ENCODE measurements at regions not wholly inside any gene's neighbourhood (a gene's known extent, or its start where the extent isn't known, plus 50 kb on each side); places are given as distances from the start of the nearest gene placed in this dataset.

- no peak overlapping the region for H3K27ac ChIP-seq (replicated peaks)
- TF ChIP-seq CTCF (IDR thresholded peaks at IDR 0.05; ENCODE audit: insufficient read depth, low read length) (no peak), GABPA (IDR thresholded peaks at IDR 0.05; ENCODE audit: low read depth) (no peak), SPI1 (IDR thresholded peaks at IDR 0.05; ENCODE audit: borderline replicate concordance, low read depth) (no peak), POLR2AphosphoS5 (IDR thresholded peaks at IDR 0.05; ENCODE audit: low read depth) (no peak)
- TF ChIP-seq, protein P1, sequence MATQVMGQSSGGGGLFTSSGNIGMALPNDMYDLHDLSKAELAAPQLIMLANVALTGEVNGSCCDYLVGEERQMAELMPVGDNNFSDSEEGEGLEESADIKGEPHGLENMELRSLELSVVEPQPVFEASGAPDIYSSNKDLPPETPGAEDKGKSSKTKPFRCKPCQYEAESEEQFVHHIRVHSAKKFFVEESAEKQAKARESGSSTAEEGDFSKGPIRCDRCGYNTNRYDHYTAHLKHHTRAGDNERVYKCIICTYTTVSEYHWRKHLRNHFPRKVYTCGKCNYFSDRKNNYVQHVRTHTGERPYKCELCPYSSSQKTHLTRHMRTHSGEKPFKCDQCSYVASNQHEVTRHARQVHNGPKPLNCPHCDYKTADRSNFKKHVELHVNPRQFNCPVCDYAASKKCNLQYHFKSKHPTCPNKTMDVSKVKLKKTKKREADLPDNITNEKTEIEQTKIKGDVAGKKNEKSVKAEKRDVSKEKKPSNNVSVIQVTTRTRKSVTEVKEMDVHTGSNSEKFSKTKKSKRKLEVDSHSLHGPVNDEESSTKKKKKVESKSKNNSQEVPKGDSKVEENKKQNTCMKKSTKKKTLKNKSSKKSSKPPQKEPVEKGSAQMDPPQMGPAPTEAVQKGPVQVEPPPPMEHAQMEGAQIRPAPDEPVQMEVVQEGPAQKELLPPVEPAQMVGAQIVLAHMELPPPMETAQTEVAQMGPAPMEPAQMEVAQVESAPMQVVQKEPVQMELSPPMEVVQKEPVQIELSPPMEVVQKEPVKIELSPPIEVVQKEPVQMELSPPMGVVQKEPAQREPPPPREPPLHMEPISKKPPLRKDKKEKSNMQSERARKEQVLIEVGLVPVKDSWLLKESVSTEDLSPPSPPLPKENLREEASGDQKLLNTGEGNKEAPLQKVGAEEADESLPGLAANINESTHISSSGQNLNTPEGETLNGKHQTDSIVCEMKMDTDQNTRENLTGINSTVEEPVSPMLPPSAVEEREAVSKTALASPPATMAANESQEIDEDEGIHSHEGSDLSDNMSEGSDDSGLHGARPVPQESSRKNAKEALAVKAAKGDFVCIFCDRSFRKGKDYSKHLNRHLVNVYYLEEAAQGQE (IDR thresholded peaks at IDR 0.05; ENCODE audit: insufficient replicate concordance, low read depth), result no peak
Measured at GRCh38 chr4:41380511-41381157, 123.9 kb downstream of the UCHL1 start.

DNA sequence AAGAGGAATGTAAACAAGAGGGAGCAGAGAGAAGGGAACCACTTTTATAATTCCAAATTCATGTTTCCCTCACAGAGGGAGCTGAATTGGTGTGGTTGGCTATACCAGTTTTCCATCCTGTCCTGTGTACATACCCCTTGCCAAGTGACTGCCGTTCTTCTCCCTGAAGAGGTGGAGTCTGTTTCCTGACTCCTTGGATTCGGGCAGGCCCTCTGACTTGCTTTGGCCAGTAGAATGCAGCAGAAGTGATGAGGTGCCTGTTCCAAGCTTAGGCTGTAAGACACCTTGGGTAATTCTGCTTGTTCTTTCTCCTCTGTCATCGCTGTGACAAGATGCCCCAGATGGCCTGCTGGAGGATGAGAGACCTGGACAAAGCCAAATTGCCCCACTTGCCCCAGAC lies 124.7 kb downstream of the UCHL1 start:
- DNase-seq (ENCODE audit: low read depth in 1 of 2, low spot score in 1 of 2), result no peak
- H3K27ac ChIP-seq (replicated peaks), result no peak overlapping the region
- no peaks in the 10 kb centered on the region for H3K27me3 ChIP-seq (ENCODE audit: insufficient read depth, poor library complexity, severe bottlenecking)
- no peak overlapping the region for H3K4me3 ChIP-seq (replicated peaks; ENCODE audit: insufficient read depth, low read length)
- TF ChIP-seq, protein P1 (IDR thresholded peaks at IDR 0.05; ENCODE audit: insufficient replicate concordance, low read depth), result no peak
- no peak for TF ChIP-seq SPI1 (IDR thresholded peaks at IDR 0.05; ENCODE audit: borderline replicate concordance, low read depth)
- TF ChIP-seq POLR2AphosphoS5 (IDR thresholded peaks at IDR 0.05; ENCODE audit: low read depth), result no peak
- no peak for TF ChIP-seq GABPA (IDR thresholded peaks at IDR 0.05; ENCODE audit: low read depth)
- TF ChIP-seq CTCF (IDR thresholded peaks at IDR 0.05; ENCODE audit: insufficient read depth, low read length), result no peak

More at GRCh38 chr4:41380511-41381157, 123.9 kb downstream of the UCHL1 start:
- no peak overlapping the region for H3K4me3 ChIP-seq (replicated peaks; ENCODE audit: insufficient read depth, low read length)
- DNase-seq (ENCODE audit: low read depth in 1 of 2, low spot score in 1 of 2), result no peak
- H3K27me3 ChIP-seq (ENCODE audit: insufficient read depth, poor library complexity, severe bottlenecking), result no peaks in the 10 kb centered on the region

DNA sequence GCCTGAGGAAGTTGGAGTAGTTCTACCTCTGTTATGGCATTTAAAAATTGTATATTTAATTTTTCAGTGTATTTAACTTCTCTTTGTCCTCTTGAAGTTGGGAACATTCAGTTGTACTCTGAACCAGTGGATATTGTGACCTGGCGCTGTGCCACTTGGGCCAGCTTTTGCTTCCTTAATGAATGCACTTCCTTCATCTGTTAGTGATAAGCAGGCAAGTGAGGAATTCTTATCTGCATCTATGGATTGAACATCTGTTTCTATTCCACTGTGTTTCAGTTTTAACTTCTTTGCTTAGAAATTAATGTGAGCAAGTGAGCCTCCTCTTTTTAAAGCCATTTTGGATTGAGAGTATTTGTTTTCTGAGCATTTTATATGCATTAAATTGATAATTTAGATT lies 128.3 kb downstream of the UCHL1 start:
- no peak for DNase-seq (ENCODE audit: low read depth in 1 of 2, low spot score in 1 of 2)
- no peak for TF ChIP-seq SPI1 (IDR thresholded peaks at IDR 0.05; ENCODE audit: borderline replicate concordance, low read depth)
- TF ChIP-seq, protein P1 (IDR thresholded peaks at IDR 0.05; ENCODE audit: insufficient replicate concordance, low read depth), result no peak
- TF ChIP-seq GABPA (IDR thresholded peaks at IDR 0.05; ENCODE audit: low read depth), result no peak
- no peak for TF ChIP-seq CTCF (IDR thresholded peaks at IDR 0.05; ENCODE audit: insufficient read depth, low read length)
- TF ChIP-seq POLR2AphosphoS5 (IDR thresholded peaks at IDR 0.05; ENCODE audit: low read depth), result no peak
- Histone ChIP-seq H3K27ac (replicated peaks) (no peak overlapping the region), H3K27me3 (ENCODE audit: insufficient read depth, poor library complexity, severe bottlenecking) (no peaks in the 10 kb centered on the region), H3K4me3 (replicated peaks; ENCODE audit: insufficient read depth, low read length) (no peak overlapping the region)

All from HL-60 (cell line).